NCI-H82 (cell line): ENCODE measurements at regions not wholly inside any gene's neighbourhood (a gene's known extent, or its start where the extent isn't known, plus 50 kb on each side); places are given as distances from the start of the nearest gene placed in this dataset.
"Not testable (repeated sequence)": the region's sequence is repeated elsewhere in the genome, so short reads cannot be mapped to it uniquely, and the experiment has no call there.

ENCODE experiments used
- DNase-seq: peaks from one replicate; lab custom pipeline; 2025; lab: John Stamatoyannopoulos, UW

GRCh38 chr9:79089851-79090250, 481.9 kb upstream of the TLE4 start:
- DNase-seq: not testable (repeated sequence)

GRCh38 chr9:79103257-79103656, 468.5 kb upstream of the TLE4 start:
- not testable (repeated sequence) for DNase-seq

GRCh38 chr9:79104216-79104615, 467.5 kb upstream of the TLE4 start:
- DNase-seq: no peak

GRCh38 chr9:79104951-79105350, 466.8 kb upstream of the TLE4 start:
- peak; percentile 91 for DNase-seq

GRCh38 chr9:79107911-79108676, 463.7 kb upstream of the TLE4 start:
- no peak for DNase-seq

GRCh38 chr9:79111653-79112052, 460.1 kb upstream of the TLE4 start:
- no peak for DNase-seq

GRCh38 chr9:79115176-79115575, 456.6 kb upstream of the TLE4 start:
- DNase-seq: no peak

GRCh38 chr9:79116041-79116440, 455.7 kb upstream of the TLE4 start:
- DNase-seq: peak; percentile 17

- DNase-seq: no peak
Observed at GRCh38 chr9:79116709-79117108, 455.1 kb upstream of the TLE4 start.

- no peak for DNase-seq
Observed at GRCh38 chr9:79120533-79120932, 451.2 kb upstream of the TLE4 start.

GRCh38 chr9:79120941-79121340, 450.8 kb upstream of the TLE4 start:
- DNase-seq: no peak

GRCh38 chr9:79123415-79123814, 448.4 kb upstream of the TLE4 start:
- no peak for DNase-seq

- DNase-seq: no peak
Observed at GRCh38 chr9:79127661-79128060, 444.1 kb upstream of the TLE4 start.

- DNase-seq: peak; percentile 55
Observed at GRCh38 chr9:79129865-79130480, 441.8 kb upstream of the TLE4 start.

- DNase-seq: no peak
Observed at GRCh38 chr9:79131246-79131774, 440.5 kb upstream of the TLE4 start.

- peak; percentile 86 for DNase-seq
Observed at GRCh38 chr9:79131824-79132377, 439.9 kb upstream of the TLE4 start.

- peak; percentile 75 for DNase-seq
Observed at GRCh38 chr9:79134654-79135053, 437.1 kb upstream of the TLE4 start.

GRCh38 chr9:79135681-79136415, 435.9 kb upstream of the TLE4 start:
- DNase-seq: no peak

- DNase-seq: no peak
Observed at GRCh38 chr9:79140751-79141150, 431.0 kb upstream of the TLE4 start.

GRCh38 chr9:79143211-79143610, 428.6 kb upstream of the TLE4 start:
- DNase-seq: no peak

- DNase-seq: no peak
Observed at GRCh38 chr9:79145442-79145841, 426.3 kb upstream of the TLE4 start.

GRCh38 chr9:79149585-79149984, 422.2 kb upstream of the TLE4 start:
- DNase-seq: no peak
